Activated CD4-positive, alpha-beta T cell treated with anti-CD3 and anti-CD28 coated beads, Interleukin-10, Interleukin-2, amounts not matched to agents 100 ng/mL and 50 ng/mL, durations not matched to agents 16 hours and 8 hours (primary cell): ENCODE measurements at regions not wholly inside any gene's neighbourhood (a gene's known extent, or its start where the extent isn't known, plus 50 kb on each side); places are given as distances from the start of the nearest gene placed in this dataset.
"Not testable (repeated sequence)": the region's sequence is repeated elsewhere in the genome, so short reads cannot be mapped to it uniquely, and the experiment has no call there.

Experiments used
- DNase-seq: peaks from one replicate; pipeline ENCODE4 v3.0.0-alpha.2; 2020

- DNase-seq = no peak
Observed at GRCh38 chr6:71642120-71642519, 244.2 kb upstream of the RIMS1 start.

- no peak for DNase-seq
Observed at GRCh38 chr6:71642793-71643192, 243.6 kb upstream of the RIMS1 start.

- no peak for DNase-seq
Observed at GRCh38 chr6:71645299-71645698, 241.1 kb upstream of the RIMS1 start.

- DNase-seq = no peak
Observed at GRCh38 chr6:71649915-71650314, 236.4 kb upstream of the RIMS1 start.

GRCh38 chr6:71651636-71652035 is 234.7 kb upstream of the RIMS1 start:
- no peak for DNase-seq

- DNase-seq = no peak
Observed at GRCh38 chr6:71656121-71656520, 230.2 kb upstream of the RIMS1 start.

- no peak for DNase-seq
Observed at GRCh38 chr6:71665931-71666330, 220.4 kb upstream of the RIMS1 start.

- DNase-seq = no peak
Observed at GRCh38 chr6:71672876-71673275, 213.5 kb upstream of the RIMS1 start.

GRCh38 chr6:71675386-71675785 is 211.0 kb upstream of the RIMS1 start:
- DNase-seq = no peak

- DNase-seq = no peak
Observed at GRCh38 chr6:71676298-71676697, 210.1 kb upstream of the RIMS1 start.

- DNase-seq = no peak
Observed at GRCh38 chr6:71678091-71678490, 208.3 kb upstream of the RIMS1 start.

GRCh38 chr6:71681234-71681867 is 205.0 kb upstream of the RIMS1 start:
- DNase-seq = no peak

GRCh38 chr6:71686021-71686677 is 200.2 kb upstream of the RIMS1 start:
- DNase-seq = not testable (repeated sequence)

- DNase-seq = no peak
Observed at GRCh38 chr6:71698702-71699101, 187.6 kb upstream of the RIMS1 start.

- no peak for DNase-seq
Observed at GRCh38 chr6:71706523-71706922, 179.8 kb upstream of the RIMS1 start.

- no peak for DNase-seq
Observed at GRCh38 chr6:71707059-71707458, 179.3 kb upstream of the RIMS1 start.

GRCh38 chr6:71720705-71721104 is 165.6 kb upstream of the RIMS1 start:
- no peak for DNase-seq

- no peak for DNase-seq
Observed at GRCh38 chr6:71721642-71722041, 164.7 kb upstream of the RIMS1 start.

- DNase-seq = no peak
Observed at GRCh38 chr6:71722736-71723135, 163.6 kb upstream of the RIMS1 start.

GRCh38 chr6:71724456-71725125 is 161.8 kb upstream of the RIMS1 start:
- no peak for DNase-seq

GRCh38 chr6:71725126-71725470 is 161.3 kb upstream of the RIMS1 start:
- DNase-seq = no peak

- DNase-seq = no peak
Observed at GRCh38 chr6:71726121-71726520, 160.2 kb upstream of the RIMS1 start.

GRCh38 chr6:71727632-71728294 is 158.6 kb upstream of the RIMS1 start:
- no peak for DNase-seq

GRCh38 chr6:71730284-71730683 is 156.1 kb upstream of the RIMS1 start:
- no peak for DNase-seq
